CD4-positive, alpha-beta T cell (primary cell): ENCODE measurements at regions not wholly inside any gene's neighbourhood (a gene's known extent, or its start where the extent isn't known, plus 50 kb on each side); places are given as distances from the start of the nearest gene placed in this dataset.

ENCODE experiments used
- ATAC-seq: fragments of 200-7000 bp; cut with Tn5 transposase; one replicate; pipeline ENCODE4 v1.10.0; 2022; ENCODE audit warnings: mild to moderate bottlenecking; ENCODE audit not compliant: poor library complexity
- CTCF ChIA-PET: fragments of 350-600 bp; sonication (Branson Sonifier 250); formaldehyde crosslinking; loops from one replicate; lab custom pipeline; 2021; ENCODE audit warnings: antibody characterized with exemption, inconsistent platforms; lab: Charles Lee
- POLR2A ChIA-PET: fragments of 350-600 bp; sonication (Branson Sonifier 250); formaldehyde crosslinking; loops from one replicate; lab custom pipeline; 2021; ENCODE audit warnings: antibody characterized with exemption, inconsistent platforms; lab: Charles Lee
- DNase-seq, 14 experiments: peaks; one replicate each; pipeline ENCODE4 v3.0.0-alpha.2; 2013 to 2020; ENCODE audit warnings: mixed read lengths in 2 of 14
- H3K27ac ChIP-seq, 2 donors: one replicate each; pipeline versions ENCODE4 v1.5.1 to v1.7.0; 2013; ENCODE audit warnings: low read length in 2 of 2, low read depth in 1 of 2, mild to moderate bottlenecking in 1 of 2
- H3K27me3 ChIP-seq, 2 experiments: 1 replicate in 1 of 2; 2 replicates in 1 of 2; pipeline versions ENCODE4 v1.6.1 to v1.7.0; 2013; ENCODE audit warnings: low read length in 2 of 2, control low read depth in 1 of 2, mild to moderate bottlenecking in 1 of 2, moderate library complexity in 1 of 2; ENCODE audit not compliant: insufficient read depth in 2 of 2, control insufficient read depth in 1 of 2
- H3K36me3 ChIP-seq: one replicate; pipeline ENCODE4 v1.6.1; 2013; ENCODE audit warnings: low read length, control low read depth; ENCODE audit not compliant: insufficient read depth
- H3K4me1 ChIP-seq: one replicate; pipeline ENCODE4 v1.6.1; 2013; ENCODE audit warnings: low read length, control low read depth; ENCODE audit not compliant: insufficient read depth
- H3K4me3 ChIP-seq: one replicate; pipeline ENCODE4 v1.5.1; 2013; ENCODE audit warnings: mild to moderate bottlenecking, low read length, moderate library complexity
- H3K9me3 ChIP-seq, 2 experiments: 1 replicate in 1 of 2; 2 replicates in 1 of 2; pipeline versions ENCODE4 v1.6.1 to v1.7.0; 2013; ENCODE audit warnings: low read length in 2 of 2, mild to moderate bottlenecking in 2 of 2, control low read depth in 1 of 2, moderate library complexity in 1 of 2; ENCODE audit not compliant: control insufficient read depth in 1 of 2, insufficient read depth in 1 of 2
- H3K27ac Mint-ChIP-seq: one replicate; pipeline ENCODE4 v1.8.0; 2020; ENCODE audit warnings: mixed read lengths
- H3K27me3 Mint-ChIP-seq: one replicate; pipeline ENCODE4 v1.8.0; 2021; ENCODE audit warnings: mixed read lengths
- H3K36me3 Mint-ChIP-seq: one replicate; pipeline ENCODE4 v1.8.0; 2021; ENCODE audit warnings: low read depth, mixed read lengths
- H3K4me1 Mint-ChIP-seq: one replicate; pipeline ENCODE4 v1.8.0; 2021; ENCODE audit warnings: low read depth, mixed read lengths
- H3K4me3 Mint-ChIP-seq: one replicate; pipeline ENCODE4 v1.8.0; 2020; ENCODE audit warnings: mild to moderate bottlenecking, mixed read lengths
- H3K9me3 Mint-ChIP-seq: one replicate; pipeline ENCODE4 v1.8.0; 2020; ENCODE audit warnings: mixed read lengths
- CTCF ChIP-seq: fragments of 200-600 bp; IDR thresholded peaks from one replicate; pipeline ENCODE4 v1.8.0; 2022; ENCODE audit warnings: antibody characterized with exemption, mild to moderate bottlenecking
- intact Hi-C, 2 experiments: fragments of 100-400 bp; cut with DNase I in 1 of 2; cut with micrococcal nuclease in 1 of 2; formaldehyde crosslinking; loops; one replicate each; pipeline versions ENCODE4 v1.15.1 to v1.9.0; 2023 to 2025; cut with DNase I, micrococcal nuclease

GRCh38 chr4:151530230-151530629 is 121.3 kb downstream of the FHIP1A start:
- Mint-ChIP-seq H3K36me3 (no peaks in the 10 kb centered on the region), H3K4me3 (no peak overlapping the region), H3K9me3 (no peaks in the 10 kb centered on the region), H3K27me3 (no peaks in the 10 kb centered on the region), H3K27ac (no peak overlapping the region), H3K4me1 (no peaks in the 10 kb centered on the region)
- Histone ChIP-seq H3K36me3 (no peaks in the 10 kb centered on the region), H3K4me1 (no peaks in the 10 kb centered on the region), H3K9me3 (no peaks in the 10 kb centered on the region), H3K4me3 (no peak overlapping the region), H3K27me3 (peaks cover 0 to 3% of the 10 kb centered on the region in 2 experiments), H3K27ac (no peak overlapping the region)
- no peak for DNase-seq
- ATAC-seq = no peak
- intact Hi-C loops = no loop called here
- TF ChIP-seq CTCF = no peak
- POLR2A ChIA-PET = no interaction called here
- CTCF ChIA-PET = no interaction called here

GRCh38 chr4:151530783-151531182 is 121.8 kb downstream of the FHIP1A start:
- Histone ChIP-seq H3K9me3 (no peaks in the 10 kb centered on the region), H3K4me1 (no peaks in the 10 kb centered on the region), H3K27me3 (peaks cover 0 to 3% of the 10 kb centered on the region in 2 experiments), H3K4me3 (no peak overlapping the region), H3K36me3 (no peaks in the 10 kb centered on the region), H3K27ac (no peak overlapping the region)
- TF ChIP-seq CTCF = no peak
- Mint-ChIP-seq H3K4me3 (no peak overlapping the region), H3K27me3 (no peaks in the 10 kb centered on the region), H3K9me3 (no peaks in the 10 kb centered on the region), H3K4me1 (no peaks in the 10 kb centered on the region), H3K36me3 (no peaks in the 10 kb centered on the region), H3K27ac (no peak overlapping the region)
- POLR2A ChIA-PET = no interaction called here
- DNase-seq = no peak
- no peak for ATAC-seq
- CTCF ChIA-PET = no interaction called here
- intact Hi-C loops = no loop called here

GRCh38 chr4:151532001-151532708 is 123.2 kb downstream of the FHIP1A start:
- Mint-ChIP-seq H3K36me3 (no peaks in the 10 kb centered on the region), H3K27me3 (no peaks in the 10 kb centered on the region), H3K4me3 (no peak overlapping the region), H3K4me1 (no peaks in the 10 kb centered on the region), H3K27ac (no peak overlapping the region), H3K9me3 (no peaks in the 10 kb centered on the region)
- Histone ChIP-seq H3K4me3 (no peak overlapping the region), H3K4me1 (no peaks in the 10 kb centered on the region), H3K27ac (no peak overlapping the region), H3K27me3 (peaks cover 0 to 3% of the 10 kb centered on the region in 2 experiments), H3K36me3 (no peaks in the 10 kb centered on the region), H3K9me3 (no peaks in the 10 kb centered on the region)
- CTCF ChIA-PET = interaction anchor here (1.4 kb wide), 1 partner anchor 9 kb away, joined by 3 read pairs; no protein-coding TSS in a partner anchor
- TF ChIP-seq CTCF = no peak
- POLR2A ChIA-PET = no interaction called here
- ATAC-seq (no peak), DNase-seq (no peak)
- intact Hi-C loops = no loop called here
